ENCODE measurements at regions not wholly inside any gene's neighbourhood (a gene's known extent, or its start where the extent isn't known, plus 50 kb on each side); places are given as distances from the start of the nearest gene placed in this dataset.

DNA sequence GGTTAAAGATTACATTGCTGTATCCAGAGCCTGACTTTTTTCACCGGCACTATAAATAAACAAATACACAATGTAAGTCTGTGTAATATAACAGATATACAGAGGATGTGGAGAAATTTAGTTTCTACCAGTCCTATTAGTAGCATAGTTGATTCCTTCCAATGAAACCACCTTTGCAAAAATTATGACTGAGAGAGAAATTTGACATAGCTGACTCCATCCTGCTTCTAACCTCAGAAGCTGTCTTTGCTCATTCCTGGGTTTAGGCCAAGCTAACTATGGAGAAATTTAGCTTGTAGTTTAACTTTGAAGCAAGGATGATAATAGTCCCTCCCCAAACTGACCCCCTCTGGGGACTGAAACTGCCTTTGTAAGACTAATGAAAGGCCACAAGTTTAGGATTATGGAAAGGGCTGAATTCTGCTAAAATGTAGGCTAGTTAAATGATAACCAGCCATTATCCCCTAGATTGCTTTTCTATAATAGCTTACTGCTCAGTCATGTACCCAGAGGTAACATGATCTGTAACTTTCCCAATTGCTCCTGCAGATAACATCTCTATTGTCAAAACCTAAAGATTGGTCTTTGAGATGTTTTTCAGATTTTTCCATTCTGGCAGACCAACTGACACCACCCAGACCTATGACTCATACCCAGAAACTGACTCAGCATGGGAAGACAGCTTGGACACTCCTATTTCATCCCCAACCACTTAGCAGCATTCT is 172.8 kb upstream of the ARG1 start:
- Histone ChIP-seq H3K36me3 (ENCODE audit: control insufficient read depth in 2 of 4, insufficient read depth in 4 of 4, low read length in 3 of 4) (no peaks in the 10 kb centered on the region), H2AK5ac (ENCODE audit: low read depth, low read length) (no peak overlapping the region), H3K4me3 (ENCODE audit: extremely low read depth in 1 of 4, insufficient read depth in 2 of 4, low read depth in 3 of 4, low read length in 4 of 4) (no peak overlapping the region), H3K18ac (ENCODE audit: extremely low read depth, low read length) (peak overlapping the region; percentile 7; the same call in 1 of the 2 replicates), H2BK5ac (ENCODE audit: low read depth, low read length) (no peak overlapping the region), H4K5ac (ENCODE audit: insufficient read length, low read depth, low read length) (no peak overlapping the region), H4K20me1 (replicated peaks in 1 of 2; ENCODE audit: control insufficient read depth in 1 of 2, insufficient read depth in 2 of 2, low read length in 2 of 2) (no peaks in the 10 kb centered on the region), H3K27ac (ENCODE audit: low read depth, low read length) (no peak overlapping the region), H2BK120ac (replicated peaks; ENCODE audit: low read depth, low read length) (no peak overlapping the region), H3K4me2 (ENCODE audit: insufficient read depth in 1 of 2, low read depth in 2 of 2, low read length in 2 of 2) (no peak overlapping the region), H2BK15ac (ENCODE audit: low read length) (no peak overlapping the region), H3K23me2 (ENCODE audit: low read depth, low read length) (no peaks in the 10 kb centered on the region), H3K4ac (replicated peaks; ENCODE audit: insufficient read length, low read depth, low read length) (no peak overlapping the region), H3K79me1 (ENCODE audit: low read depth, low read length) (no peaks in the 10 kb centered on the region), H3K23ac (ENCODE audit: insufficient read length) (no peak overlapping the region), H3K27me3 (replicated peaks in 1 of 4; ENCODE audit: control insufficient read depth in 3 of 4, extremely low read depth in 1 of 4, insufficient read depth in 3 of 4, low read length in 3 of 4) (no peaks in the 10 kb centered on the region), H2BK20ac (ENCODE audit: low read length) (peak overlapping the region; percentile 52; the same call in 1 of the 2 replicates), H4K91ac (replicated peaks; ENCODE audit: insufficient read length, low read length) (no peak overlapping the region), H3K14ac (ENCODE audit: insufficient read length) (no peak overlapping the region), H3K4me1 (replicated peaks in 1 of 4; ENCODE audit: control insufficient read depth in 3 of 4, insufficient read depth in 4 of 4, low read length in 3 of 4) (no peaks in the 10 kb centered on the region), H3K9me3 (ENCODE audit: insufficient read depth in 2 of 2, low read depth in 1 of 2, low read length in 1 of 2) (peaks cover 3 to 4% of the 10 kb centered on the region in 2 experiments; a peak in 1 of 4 replicates), H3K56ac (replicated peaks; ENCODE audit: insufficient read length, low read depth, low read length) (no peak overlapping the region), H4K8ac (ENCODE audit: extremely low read depth, insufficient read depth, low read length) (no peak overlapping the region), H3K9ac (replicated peaks in 1 of 4; ENCODE audit: extremely low read depth in 1 of 4, low read depth in 3 of 4, low read length in 3 of 4) (no peak overlapping the region), H3K79me2 (ENCODE audit: control insufficient read depth in 1 of 2, insufficient read depth in 2 of 2, low read length in 2 of 2) (no peaks in the 10 kb centered on the region), H2BK12ac (ENCODE audit: low read depth, low read length) (no peak overlapping the region), H2AFZ (ENCODE audit: low read length) (no peak overlapping the region)
- DNase-seq (ENCODE audit: low read depth in 1 of 2, low spot score in 2 of 2) (no peak), FAIRE-seq (no peak)
- 96% methylated on average over 1 of the region's 1 CpG; no CpG with 5 or more reads in 1 of the 2 experiments for WGBS, 2 experiments (ENCODE audit: extremely low coverage in 1 of 2, insufficient coverage in 1 of 2, insufficient read length in 1 of 2, insufficient replicate concordance in 2 of 2, low coverage in 1 of 2, low lambda C conversion rate in 2 of 2, missing lambda C conversion rate in 1 of 2)
- POLR2A ChIA-PET (ENCODE audit: partially characterized antibody) = interaction anchor here (1.4 kb wide), 1 partner anchor 12 kb away, joined by 3 read pairs; no protein-coding TSS in a partner anchor
- CTCF ChIA-PET (ENCODE audit: partially characterized antibody) = interaction anchor here (0.6 to 2.0 kb wide), 5 partner anchors 21 to 1138 kb away, joined by 3 to 6 read pairs (median 3); no protein-coding TSS in a partner anchor
- TF ChIP-seq SUZ12 (IDR thresholded peaks at IDR 0.05; ENCODE audit: low read length) (no peak), CEBPB (IDR thresholded peaks at IDR 0.05; ENCODE audit: low read depth, low read length) (no peak), BRCA1 (IDR thresholded peaks at IDR 0.05; ENCODE audit: low read depth, low read length) (no peak), EP300 (IDR thresholded peaks at IDR 0.05; ENCODE audit: borderline replicate concordance in 1 of 2, low read depth in 2 of 2, low read length in 2 of 2) (no peak), CBX8 (IDR thresholded peaks at IDR 0.05; ENCODE audit: borderline replicate concordance, low read depth, low read length) (no peak), KDM1A (IDR thresholded peaks at IDR 0.05; ENCODE audit: borderline replicate concordance, low read length) (no peak), CHD1 (IDR thresholded peaks at IDR 0.05; ENCODE audit: low read depth, low read length) (no peak), SIX5 (IDR thresholded peaks at IDR 0.05; ENCODE audit: low read depth, low read length) (no peak), EZH2 (IDR thresholded peaks at IDR 0.05; ENCODE audit: low read depth, low read length, severe bottlenecking) (no peak)
- TF ChIP-seq, protein P1, sequence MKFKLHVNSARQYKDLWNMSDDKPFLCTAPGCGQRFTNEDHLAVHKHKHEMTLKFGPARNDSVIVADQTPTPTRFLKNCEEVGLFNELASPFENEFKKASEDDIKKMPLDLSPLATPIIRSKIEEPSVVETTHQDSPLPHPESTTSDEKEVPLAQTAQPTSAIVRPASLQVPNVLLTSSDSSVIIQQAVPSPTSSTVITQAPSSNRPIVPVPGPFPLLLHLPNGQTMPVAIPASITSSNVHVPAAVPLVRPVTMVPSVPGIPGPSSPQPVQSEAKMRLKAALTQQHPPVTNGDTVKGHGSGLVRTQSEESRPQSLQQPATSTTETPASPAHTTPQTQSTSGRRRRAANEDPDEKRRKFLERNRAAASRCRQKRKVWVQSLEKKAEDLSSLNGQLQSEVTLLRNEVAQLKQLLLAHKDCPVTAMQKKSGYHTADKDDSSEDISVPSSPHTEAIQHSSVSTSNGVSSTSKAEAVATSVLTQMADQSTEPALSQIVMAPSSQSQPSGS (IDR thresholded peaks at IDR 0.05; ENCODE audit: low read length) = no peak
